ENCODE measurements at regions not wholly inside any gene's neighbourhood (a gene's known extent, or its start where the extent isn't known, plus 50 kb on each side); places are given as distances from the start of the nearest gene placed in this dataset.

DNA sequence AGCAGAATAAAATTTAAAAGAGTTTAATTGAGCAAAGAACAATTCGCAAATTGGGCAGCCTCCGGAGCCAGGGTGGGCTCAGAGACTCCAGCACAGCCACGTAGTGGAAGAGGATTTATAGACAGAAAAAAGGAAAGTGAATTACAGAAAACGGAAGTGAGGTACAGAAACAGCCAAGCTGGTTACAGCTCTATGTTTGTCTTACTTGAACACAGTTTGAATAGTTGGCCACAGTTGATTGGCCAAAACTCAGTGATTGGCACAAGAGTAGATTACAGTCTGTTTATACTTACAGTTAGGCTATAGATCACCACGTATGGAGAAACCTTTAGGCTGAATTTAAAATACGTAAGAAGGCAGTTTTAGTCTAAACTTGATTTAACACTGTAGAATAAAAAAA lies 78.8 kb upstream of the NEDD4L start:
- H3K27ac ChIP-seq (ENCODE audit: low read depth, low read length) = no peak overlapping the region

DNA sequence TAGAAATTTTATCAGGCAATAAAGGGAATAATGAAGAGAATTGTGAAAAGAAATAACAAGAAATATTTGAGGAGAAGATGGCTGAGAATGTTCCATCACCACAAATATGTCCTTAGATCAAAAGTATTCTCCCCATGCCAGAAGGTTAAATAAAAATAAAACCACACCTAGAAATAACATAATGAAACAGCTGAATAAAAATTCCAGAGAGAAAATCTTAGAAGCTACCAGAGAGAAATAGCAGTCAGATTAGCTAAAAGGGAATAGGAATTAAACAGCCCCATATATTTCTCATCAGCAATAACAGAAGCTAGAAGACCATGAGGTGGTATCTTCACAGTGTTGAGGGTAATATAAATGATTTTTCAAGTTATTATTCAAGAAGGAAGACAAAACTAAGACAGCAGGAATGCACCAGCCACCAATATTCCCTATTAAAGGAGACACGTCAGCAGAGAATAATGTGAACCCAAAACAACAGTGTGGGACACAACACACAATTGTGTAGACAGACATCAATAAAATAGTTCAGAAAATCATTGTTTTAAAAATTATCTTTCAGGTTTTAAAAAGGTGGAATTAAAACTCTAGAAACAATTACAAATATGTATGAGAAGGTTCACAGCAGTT lies 82.0 kb upstream of the NEDD4L start:
- no peaks in the 10 kb centered on the region for H3K4me1 Mint-ChIP-seq
- H3K27ac Mint-ChIP-seq = no peak overlapping the region
- DNase-seq = no peak
- Histone ChIP-seq H3K4me3 (ENCODE audit: low read length in 2 of 2) (no peak overlapping the region), H3K4me1 (ENCODE audit: insufficient read depth, low read length) (no peaks in the 10 kb centered on the region), H3K9me3 (ENCODE audit: control insufficient read depth in 1 of 2, low read length in 2 of 2) (no peaks in the 10 kb centered on the region), H3K27me3 (ENCODE audit: insufficient read depth, low read length) (no peaks in the 10 kb centered on the region), H3K27ac (ENCODE audit: low read depth, low read length) (no peak overlapping the region), H3K36me3 (ENCODE audit: insufficient read depth, low read length) (no peaks in the 10 kb centered on the region)
- no peak overlapping the region for H3K4me3 Mint-ChIP-seq
- intact Hi-C loops (cut with micrococcal nuclease) = no loop called here
- H3K36me3 Mint-ChIP-seq = no peaks in the 10 kb centered on the region
- CTCF ChIA-PET (ENCODE audit: partially characterized antibody) = no interaction called here
- POLR2A ChIA-PET (ENCODE audit: partially characterized antibody) = no interaction called here
- no peaks in the 10 kb centered on the region for H3K9me3 Mint-ChIP-seq
- H3K27me3 Mint-ChIP-seq = peaks cover 6 to 10% of the 10 kb centered on the region in 2 donors

More for the DNA sequence above, 78.8 kb upstream of the NEDD4L start:
- intact Hi-C loops (cut with micrococcal nuclease) = no loop called here
- Histone ChIP-seq H3K4me1 (ENCODE audit: insufficient read depth, low read length) (no peaks in the 10 kb centered on the region), H3K9me3 (ENCODE audit: control insufficient read depth in 1 of 2, low read length in 2 of 2) (no peaks in the 10 kb centered on the region), H3K27me3 (ENCODE audit: insufficient read depth, low read length) (no peaks in the 10 kb centered on the region), H3K36me3 (ENCODE audit: insufficient read depth, low read length) (no peaks in the 10 kb centered on the region), H3K4me3 (ENCODE audit: low read length in 2 of 2) (no peak overlapping the region)
- CTCF ChIA-PET (ENCODE audit: partially characterized antibody) = no interaction called here
- no peak for DNase-seq
- no peak overlapping the region for H3K4me3 Mint-ChIP-seq
- H3K27ac Mint-ChIP-seq = no peak overlapping the region
- POLR2A ChIA-PET (ENCODE audit: partially characterized antibody) = no interaction called here
- no peaks in the 10 kb centered on the region for H3K9me3 Mint-ChIP-seq
- no peaks in the 10 kb centered on the region for H3K36me3 Mint-ChIP-seq
- H3K4me1 Mint-ChIP-seq = peaks cover 0 to 1% (median 0%) of the 10 kb centered on the region in 4 donors
- peaks cover 5 to 7% of the 10 kb centered on the region in 2 donors for H3K27me3 Mint-ChIP-seq

DNA sequence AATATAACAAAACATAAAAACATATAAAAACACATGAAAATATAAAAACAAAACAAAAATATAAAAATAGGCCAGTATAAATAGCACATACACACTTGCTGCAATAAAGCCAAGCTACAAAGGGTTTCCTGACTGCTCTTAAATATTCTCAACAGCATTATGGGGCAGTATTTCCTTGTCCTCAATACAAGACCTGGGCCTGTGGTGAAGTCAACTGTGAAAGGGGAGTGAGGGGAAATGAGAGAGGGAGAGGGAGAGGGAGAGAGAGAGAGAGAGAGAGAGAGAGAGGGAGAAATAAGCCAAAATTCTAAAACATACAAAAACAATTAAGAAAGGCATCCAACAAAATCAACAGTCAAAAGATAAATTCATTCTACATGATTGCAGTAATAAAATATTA lies 82.6 kb upstream of the NEDD4L start:
- Histone ChIP-seq H3K4me1 (ENCODE audit: insufficient read depth, low read length) (no peaks in the 10 kb centered on the region), H3K36me3 (ENCODE audit: insufficient read depth, low read length) (no peaks in the 10 kb centered on the region), H3K9me3 (ENCODE audit: control insufficient read depth in 1 of 2, low read length in 2 of 2) (no peaks in the 10 kb centered on the region), H3K4me3 (ENCODE audit: low read length in 2 of 2) (no peak overlapping the region), H3K27ac (ENCODE audit: low read depth, low read length) (no peak overlapping the region), H3K27me3 (ENCODE audit: insufficient read depth, low read length) (no peaks in the 10 kb centered on the region)
- Mint-ChIP-seq H3K9me3 (no peaks in the 10 kb centered on the region), H3K27me3 (peaks cover 6 to 10% of the 10 kb centered on the region in 2 donors), H3K27ac (no peak overlapping the region), H3K4me3 (no peak overlapping the region), H3K36me3 (no peaks in the 10 kb centered on the region), H3K4me1 (no peaks in the 10 kb centered on the region)
- ChIA-PET CTCF (ENCODE audit: partially characterized antibody) (no interaction called here), POLR2A (ENCODE audit: partially characterized antibody) (no interaction called here)
- DNase-seq = no peak
- intact Hi-C loops (cut with micrococcal nuclease) = no loop called here

DNA sequence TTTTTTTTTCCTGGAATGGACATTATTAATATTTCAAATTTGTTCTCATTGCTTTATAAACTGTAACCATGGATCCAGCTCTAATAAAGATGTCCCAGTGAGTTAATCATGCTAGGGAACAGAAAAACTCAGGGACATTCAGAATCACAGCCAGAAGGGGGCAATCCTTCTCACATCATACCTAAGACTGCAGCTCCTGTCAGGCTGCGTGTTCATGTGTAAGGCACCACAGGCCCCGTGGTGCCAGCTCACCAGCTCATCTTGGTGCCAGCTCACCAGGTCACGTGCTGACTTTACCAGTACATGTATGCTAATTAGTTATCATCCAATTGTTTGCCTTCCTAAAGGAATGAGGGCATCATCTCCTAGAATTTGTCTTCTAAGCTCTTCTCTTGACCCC lies 84.7 kb upstream of the NEDD4L start:
- Histone ChIP-seq H3K27me3 (ENCODE audit: insufficient read depth, low read length) (no peaks in the 10 kb centered on the region), H3K4me3 (ENCODE audit: low read length in 2 of 2) (no peak overlapping the region), H3K27ac (ENCODE audit: low read depth, low read length) (no peak overlapping the region), H3K9me3 (ENCODE audit: control insufficient read depth in 1 of 2, low read length in 2 of 2) (no peaks in the 10 kb centered on the region), H3K36me3 (ENCODE audit: insufficient read depth, low read length) (no peaks in the 10 kb centered on the region), H3K4me1 (ENCODE audit: insufficient read depth, low read length) (no peaks in the 10 kb centered on the region)
- H3K36me3 Mint-ChIP-seq = no peaks in the 10 kb centered on the region
- peak in 1 of 5 donors; percentile 2 for DNase-seq
- ChIA-PET POLR2A (ENCODE audit: partially characterized antibody) (no interaction called here), CTCF (ENCODE audit: partially characterized antibody) (interaction anchor here (0.8 kb wide), 1 partner anchor 17 kb away, joined by 3 read pairs; no protein-coding TSS in a partner anchor)
- H3K9me3 Mint-ChIP-seq = no peaks in the 10 kb centered on the region
- no peaks in the 10 kb centered on the region for H3K4me1 Mint-ChIP-seq
- H3K27me3 Mint-ChIP-seq = peaks cover 6 to 8% of the 10 kb centered on the region in 2 donors
- no peak overlapping the region for H3K4me3 Mint-ChIP-seq
- intact Hi-C loops (cut with micrococcal nuclease) = no loop called here
- no peak overlapping the region for H3K27ac Mint-ChIP-seq

DNA sequence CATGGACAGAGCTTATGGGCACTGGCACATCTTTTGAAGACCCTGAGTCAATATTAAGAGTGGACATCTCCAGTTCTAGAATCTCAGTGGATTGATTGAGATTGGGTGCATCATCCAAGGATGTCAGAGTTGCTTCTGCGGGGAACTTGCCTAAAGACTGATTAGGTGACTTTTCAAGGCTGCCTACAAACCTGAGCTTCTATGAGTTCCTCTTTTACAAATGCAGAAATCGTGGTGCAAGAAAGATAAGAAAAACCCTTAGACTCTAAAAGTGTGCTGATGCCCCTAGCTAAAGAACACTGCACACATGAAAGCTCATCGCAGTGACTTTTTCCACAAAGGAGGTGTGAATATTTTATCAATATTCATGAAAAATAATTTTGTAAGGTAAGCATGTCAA lies 86.8 kb upstream of the NEDD4L start:
- H3K9me3 Mint-ChIP-seq = no peaks in the 10 kb centered on the region
- H3K9me3 ChIP-seq (ENCODE audit: control insufficient read depth in 1 of 2, low read length in 2 of 2) = no peaks in the 10 kb centered on the region
- no peak overlapping the region for H3K4me3 ChIP-seq (ENCODE audit: low read length in 2 of 2)
- ChIA-PET POLR2A (ENCODE audit: partially characterized antibody) (no interaction called here), CTCF (ENCODE audit: partially characterized antibody) (no interaction called here)
- no peaks in the 10 kb centered on the region for H3K4me1 Mint-ChIP-seq
- no peak for DNase-seq
- peaks cover 6 to 8% of the 10 kb centered on the region in 2 donors for H3K27me3 Mint-ChIP-seq
- H3K36me3 ChIP-seq (ENCODE audit: insufficient read depth, low read length) = no peaks in the 10 kb centered on the region
- no peak overlapping the region for H3K27ac ChIP-seq (ENCODE audit: low read depth, low read length)
- no peak overlapping the region for H3K27ac Mint-ChIP-seq
- intact Hi-C loops (cut with micrococcal nuclease) = no loop called here
- no peaks in the 10 kb centered on the region for H3K27me3 ChIP-seq (ENCODE audit: insufficient read depth, low read length)
- H3K4me1 ChIP-seq (ENCODE audit: insufficient read depth, low read length) = no peaks in the 10 kb centered on the region
- no peak overlapping the region for H3K4me3 Mint-ChIP-seq
- no peaks in the 10 kb centered on the region for H3K36me3 Mint-ChIP-seq

DNA sequence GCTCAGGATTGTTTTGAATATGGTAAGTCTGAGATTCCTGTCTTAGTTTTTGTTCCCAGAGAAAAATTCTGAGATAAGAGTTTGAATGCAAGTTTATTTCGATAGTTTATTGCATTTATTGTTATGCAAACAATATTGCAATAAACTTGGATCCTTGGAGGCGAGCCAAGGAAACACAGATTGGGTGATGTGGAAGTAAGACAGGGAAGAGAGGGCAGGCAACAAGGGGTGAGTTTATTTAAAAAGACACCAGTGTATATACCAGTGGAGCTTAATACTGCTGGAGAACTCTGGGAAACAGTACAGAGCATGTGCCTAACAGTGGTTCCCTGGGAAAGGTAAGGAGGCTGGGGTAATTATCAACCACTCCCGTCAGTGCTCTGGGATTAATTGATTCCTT lies 87.5 kb upstream of the NEDD4L start:
- Histone ChIP-seq H3K4me3 (ENCODE audit: low read length in 2 of 2) (no peak overlapping the region), H3K36me3 (ENCODE audit: insufficient read depth, low read length) (no peaks in the 10 kb centered on the region), H3K4me1 (ENCODE audit: insufficient read depth, low read length) (no peaks in the 10 kb centered on the region), H3K27ac (ENCODE audit: low read depth, low read length) (no peak overlapping the region), H3K27me3 (ENCODE audit: insufficient read depth, low read length) (no peaks in the 10 kb centered on the region), H3K9me3 (ENCODE audit: control insufficient read depth in 1 of 2, low read length in 2 of 2) (no peaks in the 10 kb centered on the region)
- Mint-ChIP-seq H3K9me3 (no peaks in the 10 kb centered on the region), H3K4me1 (no peaks in the 10 kb centered on the region), H3K27ac (no peak overlapping the region), H3K36me3 (no peaks in the 10 kb centered on the region), H3K27me3 (peaks cover 6 to 8% of the 10 kb centered on the region in 2 donors), H3K4me3 (no peak overlapping the region)
- CTCF ChIA-PET (ENCODE audit: partially characterized antibody) = no interaction called here
- POLR2A ChIA-PET (ENCODE audit: partially characterized antibody) = no interaction called here
- DNase-seq = no peak
- intact Hi-C loops (cut with micrococcal nuclease) = no loop called here

DNA sequence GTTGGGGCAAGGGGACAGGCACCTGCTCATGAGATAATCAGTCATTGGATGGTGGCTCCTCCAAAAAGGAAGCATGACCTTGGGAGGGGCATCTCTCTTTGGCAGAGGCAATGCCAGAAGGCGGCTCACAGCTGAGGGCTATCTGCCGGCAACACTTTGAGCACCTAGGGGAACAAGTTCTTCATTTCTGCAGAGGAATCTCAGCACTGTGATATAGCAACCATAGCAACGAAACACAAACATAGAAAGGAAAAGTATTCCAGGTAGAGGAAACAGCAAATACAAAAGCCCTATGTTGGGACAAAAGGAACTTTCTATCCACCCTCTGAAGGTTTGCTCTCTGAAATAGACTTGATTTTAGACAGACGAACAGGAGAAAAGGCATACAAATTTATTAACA lies 89.1 kb upstream of the NEDD4L start:
- H3K27me3 Mint-ChIP-seq = peaks cover 0 to 3% of the 10 kb centered on the region in 2 donors
- CTCF ChIA-PET (ENCODE audit: partially characterized antibody) = no interaction called here
- intact Hi-C loops (cut with micrococcal nuclease) = no loop called here

DNA sequence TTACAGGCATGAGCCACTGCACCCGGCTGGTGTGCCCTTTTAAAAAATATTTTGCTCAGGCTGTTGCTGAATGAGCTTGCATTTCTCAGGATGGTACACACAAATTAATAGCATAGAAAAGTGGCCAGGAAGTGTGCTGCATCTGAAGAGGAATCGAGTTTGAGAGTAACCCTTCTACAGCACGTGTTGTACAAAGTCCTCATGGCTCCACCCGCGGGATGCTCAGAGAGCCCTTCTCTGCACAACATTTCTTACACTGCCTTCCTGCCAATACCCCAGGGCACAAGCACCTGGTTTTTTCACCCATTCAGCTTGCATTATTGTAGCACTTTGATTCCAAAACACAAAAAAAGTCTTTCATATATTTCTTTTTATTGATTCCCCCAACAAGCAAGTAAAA lies 90.1 kb upstream of the NEDD4L start:
- Histone ChIP-seq H3K27ac (ENCODE audit: low read depth, low read length) (no peak overlapping the region), H3K27me3 (ENCODE audit: insufficient read depth, low read length) (no peaks in the 10 kb centered on the region), H3K9me3 (ENCODE audit: control insufficient read depth in 1 of 2, low read length in 2 of 2) (no peaks in the 10 kb centered on the region), H3K4me1 (ENCODE audit: insufficient read depth, low read length) (no peaks in the 10 kb centered on the region), H3K4me3 (ENCODE audit: low read length in 2 of 2) (no peak overlapping the region), H3K36me3 (ENCODE audit: insufficient read depth, low read length) (no peaks in the 10 kb centered on the region)
- Mint-ChIP-seq H3K9me3 (peaks cover 0 to 2% (median 0%) of the 10 kb centered on the region in 8 donors), H3K36me3 (no peaks in the 10 kb centered on the region), H3K4me1 (no peaks in the 10 kb centered on the region), H3K27me3 (peaks cover 0 to 3% of the 10 kb centered on the region in 2 donors), H3K4me3 (no peak overlapping the region), H3K27ac (no peak overlapping the region)
- ChIA-PET CTCF (ENCODE audit: partially characterized antibody) (no interaction called here), POLR2A (ENCODE audit: partially characterized antibody) (no interaction called here)
- no peak for DNase-seq
- intact Hi-C loops (cut with micrococcal nuclease) = no loop called here

More for the DNA sequence above, 89.1 kb upstream of the NEDD4L start:
- no peak overlapping the region for H3K27ac ChIP-seq (ENCODE audit: low read depth, low read length)
- POLR2A ChIA-PET (ENCODE audit: partially characterized antibody) = no interaction called here
- Mint-ChIP-seq H3K36me3 (no peaks in the 10 kb centered on the region), H3K27ac (no peak overlapping the region), H3K4me3 (no peak overlapping the region), H3K4me1 (no peaks in the 10 kb centered on the region), H3K9me3 (no peaks in the 10 kb centered on the region)
- no peaks in the 10 kb centered on the region for H3K36me3 ChIP-seq (ENCODE audit: insufficient read depth, low read length)
- DNase-seq = no peak
- H3K4me3 ChIP-seq (ENCODE audit: low read length in 2 of 2) = no peak overlapping the region
- no peaks in the 10 kb centered on the region for H3K9me3 ChIP-seq (ENCODE audit: control insufficient read depth in 1 of 2, low read length in 2 of 2)
- H3K4me1 ChIP-seq (ENCODE audit: insufficient read depth, low read length) = no peaks in the 10 kb centered on the region
- H3K27me3 ChIP-seq (ENCODE audit: insufficient read depth, low read length) = no peaks in the 10 kb centered on the region
